ENCODE measurements at regions not wholly inside any gene's neighbourhood (a gene's known extent, or its start where the extent isn't known, plus 50 kb on each side); places are given as distances from the start of the nearest gene placed in this dataset.

DNA sequence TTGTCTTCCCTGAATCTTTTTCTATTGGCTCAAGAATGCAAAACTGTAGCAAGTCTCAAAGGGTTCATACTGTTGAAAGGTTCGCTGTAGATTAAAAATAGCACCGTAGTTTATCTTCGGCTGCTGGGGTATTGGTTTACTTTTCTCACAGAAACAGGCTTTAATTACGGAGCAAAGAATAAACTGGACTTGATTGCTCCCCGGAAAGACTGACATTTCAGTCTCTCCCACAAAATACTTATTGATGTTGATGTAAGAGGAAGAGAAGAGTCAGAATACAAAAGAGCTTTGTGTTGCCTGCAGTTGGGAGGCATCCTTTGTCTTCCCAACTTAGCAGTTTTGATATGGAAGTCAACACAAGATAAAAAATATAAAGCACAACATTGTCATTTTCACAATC is 183.9 kb upstream of the DMAC1 start:
- ATAC-seq (ENCODE audit: low read depth) (no peak), DNase-seq (no peak)
- no peaks in the 10 kb centered on the region for H3K9me3 Mint-ChIP-seq
- TF ChIP-seq, protein P1, sequence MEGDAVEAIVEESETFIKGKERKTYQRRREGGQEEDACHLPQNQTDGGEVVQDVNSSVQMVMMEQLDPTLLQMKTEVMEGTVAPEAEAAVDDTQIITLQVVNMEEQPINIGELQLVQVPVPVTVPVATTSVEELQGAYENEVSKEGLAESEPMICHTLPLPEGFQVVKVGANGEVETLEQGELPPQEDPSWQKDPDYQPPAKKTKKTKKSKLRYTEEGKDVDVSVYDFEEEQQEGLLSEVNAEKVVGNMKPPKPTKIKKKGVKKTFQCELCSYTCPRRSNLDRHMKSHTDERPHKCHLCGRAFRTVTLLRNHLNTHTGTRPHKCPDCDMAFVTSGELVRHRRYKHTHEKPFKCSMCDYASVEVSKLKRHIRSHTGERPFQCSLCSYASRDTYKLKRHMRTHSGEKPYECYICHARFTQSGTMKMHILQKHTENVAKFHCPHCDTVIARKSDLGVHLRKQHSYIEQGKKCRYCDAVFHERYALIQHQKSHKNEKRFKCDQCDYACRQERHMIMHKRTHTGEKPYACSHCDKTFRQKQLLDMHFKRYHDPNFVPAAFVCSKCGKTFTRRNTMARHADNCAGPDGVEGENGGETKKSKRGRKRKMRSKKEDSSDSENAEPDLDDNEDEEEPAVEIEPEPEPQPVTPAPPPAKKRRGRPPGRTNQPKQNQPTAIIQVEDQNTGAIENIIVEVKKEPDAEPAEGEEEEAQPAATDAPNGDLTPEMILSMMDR (IDR thresholded peaks at IDR 0.05): no peak
- no peaks in the 10 kb centered on the region for H3K36me3 Mint-ChIP-seq (ENCODE audit: low read depth)
- ChIA-PET POLR2A (no interaction called here), CTCF (no interaction called here)
- no peak overlapping the region for H3K27ac Mint-ChIP-seq
- H3K27me3 Mint-ChIP-seq: no peaks in the 10 kb centered on the region
- H3K4me3 Mint-ChIP-seq: no peak overlapping the region
- intact Hi-C loops (cut with micrococcal nuclease): no loop called here
- H3K4me1 Mint-ChIP-seq: peaks cover 38% of the 10 kb centered on the region

DNA sequence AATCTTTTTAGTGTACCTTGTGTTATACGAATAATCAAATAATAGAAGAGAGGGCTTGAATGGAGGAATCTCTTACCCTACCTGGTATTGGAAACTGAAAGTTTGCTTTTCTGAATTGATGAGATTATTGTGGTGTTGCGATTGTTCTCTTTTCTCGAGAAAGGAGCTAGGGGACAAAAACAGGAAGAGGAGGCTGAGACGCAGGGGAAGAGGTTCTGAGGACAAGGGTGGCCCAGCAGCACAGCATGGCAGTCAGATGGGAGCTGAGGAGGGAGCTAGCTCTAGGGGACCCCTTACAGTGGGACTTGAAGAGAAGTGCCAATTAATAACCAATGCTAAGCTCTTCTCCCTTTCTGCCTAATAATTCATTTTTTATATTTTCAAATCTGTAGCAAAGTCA is 183.3 kb upstream of the DMAC1 start:
- DNase-seq (no peak), ATAC-seq (ENCODE audit: low read depth) (peak; percentile 28)
- Mint-ChIP-seq H3K36me3 (ENCODE audit: low read depth) (no peaks in the 10 kb centered on the region), H3K27ac (peak overlapping the region; percentile 67), H3K27me3 (no peaks in the 10 kb centered on the region), H3K4me3 (no peak overlapping the region), H3K9me3 (no peaks in the 10 kb centered on the region), H3K4me1 (peaks cover 44% of the 10 kb centered on the region)
- POLR2A ChIA-PET: no interaction called here
- CTCF ChIA-PET: no interaction called here
- TF ChIP-seq, protein P1 (IDR thresholded peaks at IDR 0.05): no peak
- intact Hi-C loops (cut with micrococcal nuclease): no loop called here

DNA sequence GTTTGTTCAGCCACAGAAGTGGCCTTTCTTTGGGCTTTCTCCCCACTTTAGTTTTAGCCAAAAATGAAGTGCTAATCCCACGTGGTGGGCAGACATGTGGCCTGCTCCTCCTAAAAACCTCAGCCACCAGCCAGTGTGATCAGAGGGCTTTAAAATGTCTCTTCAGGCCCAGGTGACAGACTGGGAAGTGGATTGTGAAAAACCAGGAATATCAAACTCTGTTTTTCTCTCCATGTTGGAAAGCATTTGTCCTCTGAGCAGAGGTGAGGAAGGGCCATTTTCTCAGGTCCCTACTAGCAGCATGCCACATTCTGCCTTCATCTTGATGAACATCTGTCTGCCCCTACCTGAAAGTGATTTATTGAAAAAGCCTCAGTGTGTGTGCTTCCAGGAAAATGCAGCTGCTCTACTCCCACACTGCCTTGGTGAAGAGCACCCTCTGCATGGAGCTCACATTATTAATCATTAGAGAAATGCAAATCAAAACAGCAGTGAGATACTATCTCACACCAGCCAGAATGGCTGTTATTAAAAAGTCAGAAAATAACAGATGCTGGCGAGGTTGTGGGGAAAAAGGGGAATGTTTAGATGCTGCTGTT is 181.2 kb upstream of the DMAC1 start:
- TF ChIP-seq, protein P1 (IDR thresholded peaks at IDR 0.05): no peak
- Mint-ChIP-seq H3K27ac (no peak overlapping the region), H3K4me1 (peaks cover 63% of the 10 kb centered on the region), H3K36me3 (ENCODE audit: low read depth) (no peaks in the 10 kb centered on the region), H3K4me3 (no peak overlapping the region), H3K9me3 (no peaks in the 10 kb centered on the region), H3K27me3 (no peaks in the 10 kb centered on the region)
- ChIA-PET POLR2A (no interaction called here), CTCF (no interaction called here)
- intact Hi-C loops (cut with micrococcal nuclease): no loop called here
- no peak for ATAC-seq (ENCODE audit: low read depth)
- DNase-seq: no peak

DNA sequence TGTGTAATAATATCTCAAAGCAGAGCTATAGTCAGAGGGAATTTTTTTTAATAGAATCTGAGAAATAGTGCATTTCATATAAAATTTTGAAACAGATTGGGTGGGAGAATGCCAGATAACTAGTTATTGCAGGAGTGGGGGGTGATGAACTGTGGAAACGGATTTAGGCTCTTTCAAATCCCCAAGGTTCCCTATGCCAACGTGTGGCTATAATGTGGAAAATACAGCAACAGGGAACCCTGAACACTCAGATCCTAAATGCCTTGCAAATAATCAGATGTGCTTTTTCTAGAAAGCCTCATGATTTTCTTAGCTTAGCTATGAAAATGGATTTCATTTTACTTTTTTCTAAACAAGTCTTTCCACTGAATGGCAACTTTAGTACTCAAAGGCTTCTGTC is 180.5 kb upstream of the DMAC1 start:
- TF ChIP-seq, protein P1 (IDR thresholded peaks at IDR 0.05): no peak
- CTCF ChIA-PET: no interaction called here
- no peaks in the 10 kb centered on the region for H3K36me3 Mint-ChIP-seq (ENCODE audit: low read depth)
- H3K4me3 Mint-ChIP-seq: no peak overlapping the region
- H3K4me1 Mint-ChIP-seq: peaks cover 69% of the 10 kb centered on the region
- intact Hi-C loops (cut with micrococcal nuclease): no loop called here
- H3K27ac Mint-ChIP-seq: no peak overlapping the region
- H3K9me3 Mint-ChIP-seq: no peaks in the 10 kb centered on the region
- no peak for DNase-seq
- no peak for ATAC-seq (ENCODE audit: low read depth)
- POLR2A ChIA-PET: no interaction called here
- H3K27me3 Mint-ChIP-seq: no peaks in the 10 kb centered on the region

DNA sequence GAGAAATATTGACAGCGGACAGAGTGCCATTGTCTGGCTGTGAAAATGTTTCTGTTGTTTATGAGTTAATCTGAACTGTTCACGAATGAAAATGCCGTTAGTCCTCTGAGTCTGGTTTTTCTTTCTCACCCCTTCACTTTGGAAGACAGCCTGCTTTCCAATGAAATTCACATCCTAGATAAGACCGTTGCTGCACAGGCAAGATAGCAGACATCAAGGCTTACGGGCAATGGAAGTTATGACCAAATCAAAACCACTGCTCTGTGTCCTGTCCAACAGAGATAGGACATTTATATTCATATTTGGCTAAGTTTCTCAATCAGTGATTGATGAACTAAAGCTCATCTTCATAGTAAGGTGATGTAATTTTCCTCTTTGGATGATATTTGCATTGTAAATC is 180.0 kb upstream of the DMAC1 start:
- Mint-ChIP-seq H3K4me3 (no peak overlapping the region), H3K36me3 (ENCODE audit: low read depth) (no peaks in the 10 kb centered on the region), H3K4me1 (peaks cover 74% of the 10 kb centered on the region), H3K9me3 (no peaks in the 10 kb centered on the region), H3K27me3 (no peaks in the 10 kb centered on the region), H3K27ac (no peak overlapping the region)
- ATAC-seq (ENCODE audit: low read depth): no peak
- ChIA-PET POLR2A (no interaction called here), CTCF (no interaction called here)
- intact Hi-C loops (cut with micrococcal nuclease): no loop called here
- TF ChIP-seq, protein P1 (IDR thresholded peaks at IDR 0.05): no peak
- DNase-seq: no peak
